Hepatocyte (in vitro differentiated cells): ENCODE measurements at regions not wholly inside any gene's neighbourhood (a gene's known extent, or its start where the extent isn't known, plus 50 kb on each side); places are given as distances from the start of the nearest gene placed in this dataset.

Source experiments
- CTCF ChIP-seq: fragments of 200-600 bp; sonication (generic); IDR thresholded peaks from 2 replicates; pipeline ENCODE4 v1.5.1; 2016; ENCODE audit warnings: antibody characterized with exemption, mild to moderate bottlenecking; ENCODE audit not compliant: poor library complexity
- EZH2 ChIP-seq: fragments of 200-600 bp; sonication (generic); IDR thresholded peaks from 2 replicates; pipeline ENCODE4 v1.6.1; 2016; ENCODE audit warnings: antibody characterized with exemption, mild to moderate bottlenecking, borderline replicate concordance
- EZH2phosphoT487 ChIP-seq: fragments of 200-600 bp; sonication (generic); IDR thresholded peaks from one replicate; pipeline ENCODE4 v1.6.1; 2018; ENCODE audit warnings: antibody characterized with exemption, mild to moderate bottlenecking, low read depth, moderate library complexity; ENCODE audit not compliant: unreplicated experiment, severe bottlenecking

- TF ChIP-seq EZH2: no peak
- no peak for TF ChIP-seq CTCF
- no peak for TF ChIP-seq EZH2phosphoT487
Measured at GRCh38 chr3:157649511-157649910, 146.3 kb upstream of the VEPH1 start.
